Calu3 (cell line): ENCODE measurements at regions not wholly inside any gene's neighbourhood (a gene's known extent, or its start where the extent isn't known, plus 50 kb on each side); places are given as distances from the start of the nearest gene placed in this dataset.

Experiments used
- BruUV-seq: library from RNA; stranded (reverse); fragments of 400-500 nt; replicated peaks from 2 replicates; lab custom pipeline; 2021; lab: Mats Ljungman, UMichigan
- CTCF ChIA-PET: fragments of 300-600 bp; sonication (Branson Sonifier 250); formaldehyde crosslinking; loops from one replicate; lab custom pipeline; 2022; ENCODE audit warnings: antibody characterized with exemption; lab: Charles Lee
- DNase-seq: peaks from one replicate; pipeline ENCODE4 v3.0.0; 2022
- H3K27ac Mint-ChIP-seq: one replicate; pipeline ENCODE4 v1.8.0; 2022; ENCODE audit warnings: mixed read lengths; ENCODE audit not compliant: unreplicated experiment
- H3K27me3 Mint-ChIP-seq: one replicate; pipeline ENCODE4 v1.8.0; 2022; ENCODE audit warnings: mixed read lengths; ENCODE audit not compliant: unreplicated experiment
- H3K36me3 Mint-ChIP-seq: one replicate; pipeline ENCODE4 v1.8.0; 2022; ENCODE audit warnings: mild to moderate bottlenecking, moderate library complexity, mixed read lengths; ENCODE audit not compliant: insufficient read depth, unreplicated experiment
- H3K4me1 Mint-ChIP-seq: one replicate; pipeline ENCODE4 v1.8.0; 2022; ENCODE audit warnings: mild to moderate bottlenecking, low read depth, mixed read lengths; ENCODE audit not compliant: unreplicated experiment
- H3K4me3 Mint-ChIP-seq: one replicate; pipeline ENCODE4 v1.8.0; 2022; ENCODE audit warnings: mild to moderate bottlenecking, low read depth, moderate library complexity, mixed read lengths; ENCODE audit not compliant: unreplicated experiment
- H3K9me3 Mint-ChIP-seq: one replicate; pipeline ENCODE4 v1.8.0; 2022; ENCODE audit warnings: low read depth, mixed read lengths; ENCODE audit not compliant: unreplicated experiment
- intact Hi-C: fragments of 100-400 bp; cut with micrococcal nuclease; formaldehyde crosslinking; loops from one replicate; pipeline ENCODE4 v1.10.0; 2022; ENCODE audit not compliant: unreplicated experiment
- TF ChIP-seq, protein P1 (sequence below): fragments of 200-600 bp; IDR thresholded peaks from one replicate; pipeline ENCODE4 v1.8.0; 2022; ENCODE audit warnings: antibody characterized with exemption; ENCODE audit not compliant: unreplicated experiment

- TF ChIP-seq, protein P1, sequence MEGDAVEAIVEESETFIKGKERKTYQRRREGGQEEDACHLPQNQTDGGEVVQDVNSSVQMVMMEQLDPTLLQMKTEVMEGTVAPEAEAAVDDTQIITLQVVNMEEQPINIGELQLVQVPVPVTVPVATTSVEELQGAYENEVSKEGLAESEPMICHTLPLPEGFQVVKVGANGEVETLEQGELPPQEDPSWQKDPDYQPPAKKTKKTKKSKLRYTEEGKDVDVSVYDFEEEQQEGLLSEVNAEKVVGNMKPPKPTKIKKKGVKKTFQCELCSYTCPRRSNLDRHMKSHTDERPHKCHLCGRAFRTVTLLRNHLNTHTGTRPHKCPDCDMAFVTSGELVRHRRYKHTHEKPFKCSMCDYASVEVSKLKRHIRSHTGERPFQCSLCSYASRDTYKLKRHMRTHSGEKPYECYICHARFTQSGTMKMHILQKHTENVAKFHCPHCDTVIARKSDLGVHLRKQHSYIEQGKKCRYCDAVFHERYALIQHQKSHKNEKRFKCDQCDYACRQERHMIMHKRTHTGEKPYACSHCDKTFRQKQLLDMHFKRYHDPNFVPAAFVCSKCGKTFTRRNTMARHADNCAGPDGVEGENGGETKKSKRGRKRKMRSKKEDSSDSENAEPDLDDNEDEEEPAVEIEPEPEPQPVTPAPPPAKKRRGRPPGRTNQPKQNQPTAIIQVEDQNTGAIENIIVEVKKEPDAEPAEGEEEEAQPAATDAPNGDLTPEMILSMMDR, result no peak
- intact Hi-C loops, result no loop called here
- DNase-seq, result no peak
- no TSS peak for BruUV-seq
- Mint-ChIP-seq H3K4me1 (peaks cover 9% of the 10 kb centered on the region), H3K27me3 (no peaks in the 10 kb centered on the region), H3K9me3 (peaks cover 9% of the 10 kb centered on the region), H3K36me3 (no peaks in the 10 kb centered on the region), H3K27ac (no peak overlapping the region), H3K4me3 (no peak overlapping the region)
- CTCF ChIA-PET, result no interaction called here
These were observed 53.9 kb upstream of the TET2 start for GRCh38 chr4:105092768-105093167.

DNA sequence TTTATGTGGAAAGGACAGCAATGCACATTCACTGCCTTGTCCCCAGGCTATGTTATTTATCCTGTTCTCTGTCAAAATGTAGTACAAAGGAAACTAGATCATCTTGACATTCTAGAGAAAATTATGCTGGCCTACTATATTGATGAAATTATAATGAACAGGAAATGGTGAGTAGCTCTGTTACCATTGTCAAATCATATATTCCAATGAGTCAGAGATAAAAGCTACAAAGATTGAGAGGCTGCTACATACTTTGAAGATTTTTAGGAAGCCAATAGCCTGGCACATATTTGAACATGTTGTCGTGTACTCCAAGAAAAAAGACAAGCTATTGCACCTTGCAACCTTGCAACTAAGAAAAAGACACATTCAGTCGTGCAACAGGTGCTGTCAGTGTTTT, 52.7 kb upstream of the TET2 start:
- DNase-seq, result no peak
- Mint-ChIP-seq H3K9me3 (peaks cover 14% of the 10 kb centered on the region), H3K4me1 (peaks cover 6% of the 10 kb centered on the region), H3K27me3 (no peaks in the 10 kb centered on the region), H3K36me3 (no peaks in the 10 kb centered on the region), H3K4me3 (no peak overlapping the region), H3K27ac (no peak overlapping the region)
- CTCF ChIA-PET, result no interaction called here
- TF ChIP-seq, protein P1, result no peak
- intact Hi-C loops, result no loop called here
- BruUV-seq, result no TSS peak
